Glutamatergic neuron (in vitro differentiated cells): ENCODE measurements at regions not wholly inside any gene's neighbourhood (a gene's known extent, or its start where the extent isn't known, plus 50 kb on each side); places are given as distances from the start of the nearest gene placed in this dataset.

ENCODE experiments used
- DNase-seq: peaks from one replicate; pipeline ENCODE4 v3.0.0; 2022
- H3K27ac Mint-ChIP-seq: one replicate; pipeline ENCODE4 v1.8.0; 2020; ENCODE audit warnings: mild to moderate bottlenecking, mixed read lengths, inconsistent platforms; ENCODE audit not compliant: unreplicated experiment
- H3K27me3 Mint-ChIP-seq: one replicate; pipeline ENCODE4 v1.8.0; 2020; ENCODE audit warnings: mild to moderate bottlenecking, moderate library complexity, mixed read lengths, inconsistent platforms; ENCODE audit not compliant: unreplicated experiment
- H3K36me3 Mint-ChIP-seq: one replicate; pipeline ENCODE4 v1.8.0; 2020; ENCODE audit warnings: mild to moderate bottlenecking, mixed read lengths, inconsistent platforms; ENCODE audit not compliant: unreplicated experiment
- H3K4me1 Mint-ChIP-seq: one replicate; pipeline ENCODE4 v1.8.0; 2020; ENCODE audit warnings: mild to moderate bottlenecking, low read depth, mixed read lengths, inconsistent platforms; ENCODE audit not compliant: unreplicated experiment
- H3K4me3 Mint-ChIP-seq: one replicate; pipeline ENCODE4 v1.8.0; 2020; ENCODE audit warnings: mild to moderate bottlenecking, mixed read lengths, inconsistent platforms; ENCODE audit not compliant: unreplicated experiment
- H3K9me3 Mint-ChIP-seq: one replicate; pipeline ENCODE4 v1.8.0; 2020; ENCODE audit warnings: mild to moderate bottlenecking, moderate library complexity, mixed read lengths, inconsistent platforms; ENCODE audit not compliant: unreplicated experiment
- TF ChIP-seq, protein P1 (sequence below): fragments of 200-600 bp; sonication (generic); IDR thresholded peaks from one replicate; pipeline ENCODE4 v1.5.0; 2021; ENCODE audit not compliant: partially characterized antibody, unreplicated experiment

DNA sequence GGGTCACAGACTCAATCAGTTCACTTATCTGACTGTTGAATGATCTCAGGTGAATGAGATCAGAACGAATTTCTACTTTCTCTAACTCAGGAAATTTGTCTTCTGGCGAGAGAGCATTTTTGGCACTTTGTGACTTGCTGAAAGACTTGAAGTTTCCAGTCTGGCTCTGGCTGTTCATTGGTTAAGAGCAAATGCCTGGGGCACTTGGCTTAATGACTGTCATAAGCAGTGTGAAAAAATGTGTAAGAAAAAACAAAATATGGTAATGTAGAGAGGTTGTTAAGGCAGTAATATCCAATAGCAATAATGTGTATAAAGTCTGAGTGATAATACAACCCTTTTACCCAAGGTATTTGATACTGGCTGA lies 71.3 kb upstream of the PGRMC2 start:
- Mint-ChIP-seq H3K27me3 (no peaks in the 10 kb centered on the region), H3K9me3 (no peaks in the 10 kb centered on the region), H3K4me3 (no peak overlapping the region), H3K36me3 (no peaks in the 10 kb centered on the region), H3K4me1 (peaks cover 4% of the 10 kb centered on the region), H3K27ac (no peak overlapping the region)
- TF ChIP-seq, protein P1, sequence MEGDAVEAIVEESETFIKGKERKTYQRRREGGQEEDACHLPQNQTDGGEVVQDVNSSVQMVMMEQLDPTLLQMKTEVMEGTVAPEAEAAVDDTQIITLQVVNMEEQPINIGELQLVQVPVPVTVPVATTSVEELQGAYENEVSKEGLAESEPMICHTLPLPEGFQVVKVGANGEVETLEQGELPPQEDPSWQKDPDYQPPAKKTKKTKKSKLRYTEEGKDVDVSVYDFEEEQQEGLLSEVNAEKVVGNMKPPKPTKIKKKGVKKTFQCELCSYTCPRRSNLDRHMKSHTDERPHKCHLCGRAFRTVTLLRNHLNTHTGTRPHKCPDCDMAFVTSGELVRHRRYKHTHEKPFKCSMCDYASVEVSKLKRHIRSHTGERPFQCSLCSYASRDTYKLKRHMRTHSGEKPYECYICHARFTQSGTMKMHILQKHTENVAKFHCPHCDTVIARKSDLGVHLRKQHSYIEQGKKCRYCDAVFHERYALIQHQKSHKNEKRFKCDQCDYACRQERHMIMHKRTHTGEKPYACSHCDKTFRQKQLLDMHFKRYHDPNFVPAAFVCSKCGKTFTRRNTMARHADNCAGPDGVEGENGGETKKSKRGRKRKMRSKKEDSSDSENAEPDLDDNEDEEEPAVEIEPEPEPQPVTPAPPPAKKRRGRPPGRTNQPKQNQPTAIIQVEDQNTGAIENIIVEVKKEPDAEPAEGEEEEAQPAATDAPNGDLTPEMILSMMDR: no peak
- no peak for DNase-seq

DNA sequence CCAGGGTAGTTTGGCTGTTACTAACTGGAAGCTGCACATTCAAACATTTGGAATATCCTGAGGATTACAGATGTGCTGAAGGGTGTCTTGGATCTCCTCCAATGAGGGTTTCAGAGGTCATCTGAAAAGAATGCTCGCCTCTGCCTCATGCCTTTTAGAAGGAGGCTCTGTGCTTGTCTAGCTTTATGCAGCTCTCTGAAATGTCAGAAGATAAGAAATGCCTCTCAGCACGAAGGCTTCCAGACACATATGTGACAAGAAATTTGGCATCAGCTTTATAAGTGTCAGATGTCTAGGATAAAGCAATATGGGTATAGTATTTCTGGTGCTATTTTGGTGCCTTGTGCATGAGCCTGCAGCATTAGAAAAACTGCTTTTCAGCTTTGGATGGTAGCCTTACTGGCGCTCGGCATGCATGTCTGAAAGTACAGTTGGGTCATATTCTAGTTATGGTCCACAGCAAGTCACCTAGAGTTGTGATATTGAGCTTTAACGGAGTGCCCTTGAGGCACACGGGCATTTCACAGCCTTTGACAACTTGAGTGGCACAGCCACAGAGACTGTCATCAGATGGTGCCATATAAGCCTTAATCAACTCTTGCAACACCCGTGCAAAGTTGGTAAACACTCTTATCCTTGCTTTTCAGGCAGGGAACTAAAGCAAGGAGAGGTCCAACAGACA lies 70.8 kb upstream of the PGRMC2 start:
- Mint-ChIP-seq H3K36me3 (no peaks in the 10 kb centered on the region), H3K4me3 (no peak overlapping the region), H3K4me1 (peaks cover 4% of the 10 kb centered on the region), H3K9me3 (no peaks in the 10 kb centered on the region), H3K27me3 (no peaks in the 10 kb centered on the region), H3K27ac (no peak overlapping the region)
- no peak for DNase-seq
- TF ChIP-seq, protein P1: no peak

DNA sequence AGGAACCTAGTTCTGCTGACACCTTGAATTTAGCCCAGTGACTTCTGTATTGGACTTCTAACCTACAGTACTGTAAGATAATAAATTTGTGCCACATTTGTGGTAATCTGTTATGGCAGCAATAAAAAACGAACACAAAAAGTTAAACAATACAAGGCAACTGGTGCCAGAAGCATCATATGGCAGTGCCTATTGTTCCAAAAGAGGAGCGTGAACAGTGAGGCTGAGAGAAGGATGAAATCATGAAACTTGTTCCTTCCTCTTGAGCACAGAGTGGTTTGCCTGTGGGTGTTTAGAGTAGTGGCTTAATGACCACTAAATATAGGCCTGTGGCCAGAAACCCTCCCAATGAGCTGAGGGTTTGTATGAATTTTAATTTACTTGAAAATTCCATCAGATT lies 69.7 kb upstream of the PGRMC2 start:
- DNase-seq: no peak
- Mint-ChIP-seq H3K27me3 (no peaks in the 10 kb centered on the region), H3K9me3 (no peaks in the 10 kb centered on the region), H3K36me3 (no peaks in the 10 kb centered on the region), H3K27ac (no peak overlapping the region), H3K4me3 (no peak overlapping the region), H3K4me1 (peaks cover 4% of the 10 kb centered on the region)
- TF ChIP-seq, protein P1: no peak

DNA sequence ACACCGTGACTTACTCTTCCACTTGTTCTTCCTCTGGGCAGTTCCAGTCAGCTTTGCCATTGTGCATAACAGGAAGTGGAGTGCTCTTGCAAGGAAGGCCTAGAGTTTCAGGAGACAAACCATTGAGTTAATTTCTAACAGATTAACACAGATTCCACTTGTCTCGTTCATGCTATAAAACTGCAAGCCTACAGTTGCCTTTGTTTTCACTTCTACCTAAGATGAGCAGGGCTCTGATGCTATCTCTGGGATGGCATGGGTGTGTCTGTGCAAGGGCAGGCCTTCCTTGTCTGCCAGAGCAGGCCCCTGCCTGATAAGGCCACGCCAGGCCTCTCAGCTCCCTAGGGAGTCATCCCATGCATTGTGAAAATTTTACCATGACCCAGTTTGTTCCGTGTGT lies 67.7 kb upstream of the PGRMC2 start:
- Mint-ChIP-seq H3K27ac (no peak overlapping the region), H3K9me3 (no peaks in the 10 kb centered on the region), H3K27me3 (no peaks in the 10 kb centered on the region), H3K36me3 (no peaks in the 10 kb centered on the region), H3K4me1 (peaks cover 4% of the 10 kb centered on the region), H3K4me3 (no peak overlapping the region)
- no peak for DNase-seq
- TF ChIP-seq, protein P1: no peak

DNA sequence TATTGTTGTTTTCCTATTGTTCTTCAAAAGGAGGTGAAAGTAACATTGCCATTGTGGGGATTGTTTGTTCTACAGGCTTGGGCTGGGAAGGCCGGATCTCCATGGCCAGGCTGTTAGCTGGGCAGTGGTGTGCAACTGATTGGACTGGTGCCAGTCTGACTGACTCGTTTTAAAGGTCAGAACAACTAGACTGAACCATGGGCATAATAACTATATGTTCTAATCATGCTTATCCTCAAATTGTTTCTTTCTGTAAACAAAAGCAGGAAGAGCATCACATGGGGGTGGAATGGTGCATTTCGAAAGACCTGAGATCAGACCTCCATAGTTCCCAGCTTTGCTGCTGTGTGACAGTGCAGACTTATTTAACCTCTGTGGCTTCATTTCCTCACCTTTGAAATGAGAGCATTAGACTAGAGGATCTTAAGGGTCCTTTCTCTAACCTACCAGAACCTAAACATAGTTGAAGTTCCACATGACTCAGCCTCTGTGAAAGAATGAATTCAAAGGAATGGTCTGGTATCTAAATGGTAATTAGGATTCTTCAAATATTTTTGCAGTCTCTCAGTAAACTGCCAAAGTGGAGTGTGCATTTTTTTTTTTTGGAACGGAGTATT lies 66.7 kb upstream of the PGRMC2 start:
- no peak overlapping the region for H3K4me3 Mint-ChIP-seq
- no peaks in the 10 kb centered on the region for H3K27me3 Mint-ChIP-seq
- DNase-seq: no peak
- no peaks in the 10 kb centered on the region for H3K9me3 Mint-ChIP-seq
- peaks cover 4% of the 10 kb centered on the region for H3K4me1 Mint-ChIP-seq
- TF ChIP-seq, protein P1: no peak
- no peaks in the 10 kb centered on the region for H3K36me3 Mint-ChIP-seq
- H3K27ac Mint-ChIP-seq: no peak overlapping the region
